Left cardiac atrium (tissue), 4 donors: ENCODE measurements at regions not wholly inside any gene's neighbourhood (a gene's known extent, or its start where the extent isn't known, plus 50 kb on each side); places are given as distances from the start of the nearest gene placed in this dataset.
"Not testable (repeated sequence)": the region's sequence is repeated elsewhere in the genome, so short reads cannot be mapped to it uniquely, and the experiment has no call there.

Source experiments
- ATAC-seq, 2 donors: fragments of 200-7000 bp; cut with Tn5 transposase; one replicate each; pipeline ENCODE4 v1.9.1; 2020; ENCODE audit warnings: mild to moderate bottlenecking in 2 of 2, moderate library complexity in 2 of 2
- DNase-seq: peaks from one replicate; pipeline ENCODE4 v3.0.0-alpha.2; 2020
- intact Hi-C, 2 donors: fragments of 100-400 bp; cut with DNase I; formaldehyde crosslinking; loops; one replicate each; pipeline versions ENCODE4 v1.14.1 to v1.15.1; 2022 to 2023
- donor health status: DM: no; HTN: yes; CAD: no.
- donor health status: DM: no; HTN: yes; CAD: no; lungs with severe emphysema.
- donor health status: DM: yes; HTN: yes; CAD: no.
- donor health status: Dilated cardiomyopathy.

- ATAC-seq (peak in 1 of 2 donors; percentile 33), DNase-seq (no peak)
- intact Hi-C loops, result loop anchor here in 1 of 2 donors (10.0 kb wide), 1 partner anchor 137 kb away; no protein-coding TSS in a partner anchor
Measured at GRCh38 chr9:13447843-13448422, 168.4 kb upstream of the MPDZ start.

DNA sequence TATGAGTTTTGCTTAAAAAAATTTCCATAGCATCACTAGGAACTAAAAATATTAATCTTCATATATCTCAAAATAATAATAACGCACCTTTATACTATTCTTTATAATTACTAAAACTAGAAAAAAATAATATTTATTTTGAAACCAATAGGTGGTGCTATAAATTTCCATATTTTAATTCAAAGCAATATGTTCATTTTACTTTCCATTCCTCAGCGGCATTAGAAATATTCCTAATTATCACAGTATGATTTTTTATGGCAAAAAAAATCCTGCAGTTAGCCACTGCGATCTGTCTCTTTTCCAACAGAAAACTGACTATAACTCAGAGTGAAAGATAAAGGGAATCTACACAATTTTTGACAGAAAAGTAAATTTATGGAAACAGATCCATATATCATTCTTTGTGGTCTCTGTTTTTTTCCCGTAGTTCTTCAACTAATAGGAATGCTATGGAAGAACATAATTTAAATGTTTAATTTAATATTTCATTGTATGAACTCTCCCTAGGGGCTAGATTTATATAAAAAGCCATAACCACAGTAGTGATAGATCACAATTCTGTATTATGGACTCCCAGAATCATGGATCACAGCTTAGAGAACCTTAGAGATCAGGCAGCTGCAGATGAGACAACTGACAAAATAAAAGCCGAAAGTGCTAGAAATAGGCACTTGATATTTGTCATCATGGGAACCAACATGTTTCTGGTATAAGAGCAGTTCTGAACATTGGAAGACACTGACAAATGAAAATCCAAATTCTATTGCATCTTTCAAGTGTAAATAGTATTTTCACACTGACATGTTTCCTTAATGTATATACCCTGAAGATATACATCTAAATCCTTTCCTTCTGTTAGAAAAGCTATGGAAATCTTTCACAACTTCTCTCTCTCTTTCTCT, 167.7 kb upstream of the MPDZ start:
- DNase-seq, result no peak
- ATAC-seq, result no peak
- intact Hi-C loops, result loop anchor here in 1 of 2 donors (10.0 kb wide), 1 partner anchor 138 kb away; no protein-coding TSS in a partner anchor

DNA sequence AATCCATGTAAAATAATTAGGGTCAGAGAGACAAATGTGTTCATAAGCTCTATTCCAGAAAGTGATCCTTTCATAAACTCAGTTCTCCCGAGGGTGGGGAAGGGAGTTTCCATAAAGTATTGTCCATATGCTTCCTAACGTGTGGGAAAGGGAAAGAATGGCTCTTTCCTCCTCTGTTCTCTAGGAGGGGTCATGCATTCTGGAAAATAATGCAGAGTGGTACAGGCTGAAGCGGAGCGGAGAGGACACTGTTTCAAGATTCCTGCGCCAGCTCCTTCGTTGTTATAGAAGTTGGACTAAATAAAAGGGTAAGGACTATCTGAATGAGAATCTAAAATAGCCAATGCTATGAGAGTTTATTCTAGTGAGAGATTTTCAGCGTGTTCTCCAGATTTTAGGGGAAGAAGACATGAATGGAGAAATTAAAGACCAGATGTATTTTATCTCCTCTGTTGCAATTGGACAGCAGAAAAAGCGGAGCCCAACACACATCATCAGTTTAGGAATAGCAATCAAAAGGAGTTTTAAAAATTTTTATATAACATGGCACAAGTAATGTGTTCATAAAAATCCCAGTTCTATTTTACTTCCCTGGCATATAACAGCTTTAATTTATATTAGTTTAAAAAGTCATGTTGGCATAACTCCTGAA, 166.9 kb upstream of the MPDZ start:
- intact Hi-C loops, result loop anchor here in 1 of 2 donors (10.0 kb wide), 1 partner anchor 138 kb away; no protein-coding TSS in a partner anchor
- no peak for DNase-seq
- ATAC-seq, result no peak

GRCh38 chr9:13445103-13445500, 165.6 kb upstream of the MPDZ start:
- DNase-seq, result no peak
- peak; percentile 48 to 57 for ATAC-seq
- intact Hi-C loops, result loop anchor here in 1 of 2 donors (10.0 kb wide), 1 partner anchor 140 kb away; no protein-coding TSS in a partner anchor

DNA sequence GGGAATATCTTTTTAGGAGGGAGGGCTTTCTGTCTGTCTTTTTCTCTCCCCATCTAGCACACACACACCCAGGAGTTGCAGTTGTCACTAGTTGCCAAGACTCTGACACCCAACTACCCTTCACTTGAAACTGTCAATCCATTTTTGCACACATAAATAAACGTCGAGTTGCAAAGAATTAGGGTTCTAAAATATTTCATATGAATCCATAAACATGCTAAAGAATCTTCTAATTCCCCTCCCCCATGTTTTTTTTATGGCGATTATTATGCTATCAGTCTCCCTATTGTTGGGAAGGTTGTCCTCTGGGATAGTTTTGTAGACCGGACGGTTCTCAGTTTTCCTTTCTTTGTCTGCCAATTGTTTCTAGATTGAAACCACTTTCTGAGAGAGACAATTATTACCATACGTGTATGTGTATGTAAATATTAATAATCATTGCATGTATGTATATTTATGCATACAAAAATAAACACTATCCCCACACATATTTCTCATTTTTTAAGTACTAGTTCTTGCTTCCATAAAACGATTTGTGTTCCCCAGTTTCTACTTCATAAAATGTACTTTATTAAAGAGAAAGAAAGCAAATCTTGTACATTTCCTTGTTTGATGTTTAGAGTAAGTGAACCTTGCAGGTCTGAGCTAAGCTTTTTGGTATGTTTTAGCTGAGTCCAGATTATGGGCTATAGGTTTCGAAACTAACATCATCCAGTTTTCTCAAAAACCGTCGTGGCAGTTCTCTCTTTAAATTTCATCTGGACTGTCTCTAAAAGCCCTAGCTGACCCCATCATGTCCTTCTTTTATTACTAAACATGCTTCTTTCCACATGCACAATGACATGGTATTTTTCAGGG, 165.0 kb upstream of the MPDZ start:
- intact Hi-C loops, result loop anchor here in 1 of 2 donors (5.0 to 10.0 kb wide), 2 partner anchors 140 to 908 kb away; no protein-coding TSS in a partner anchor
- peak in 1 of 2 donors; percentile 36 for ATAC-seq
- DNase-seq, result no peak

DNA sequence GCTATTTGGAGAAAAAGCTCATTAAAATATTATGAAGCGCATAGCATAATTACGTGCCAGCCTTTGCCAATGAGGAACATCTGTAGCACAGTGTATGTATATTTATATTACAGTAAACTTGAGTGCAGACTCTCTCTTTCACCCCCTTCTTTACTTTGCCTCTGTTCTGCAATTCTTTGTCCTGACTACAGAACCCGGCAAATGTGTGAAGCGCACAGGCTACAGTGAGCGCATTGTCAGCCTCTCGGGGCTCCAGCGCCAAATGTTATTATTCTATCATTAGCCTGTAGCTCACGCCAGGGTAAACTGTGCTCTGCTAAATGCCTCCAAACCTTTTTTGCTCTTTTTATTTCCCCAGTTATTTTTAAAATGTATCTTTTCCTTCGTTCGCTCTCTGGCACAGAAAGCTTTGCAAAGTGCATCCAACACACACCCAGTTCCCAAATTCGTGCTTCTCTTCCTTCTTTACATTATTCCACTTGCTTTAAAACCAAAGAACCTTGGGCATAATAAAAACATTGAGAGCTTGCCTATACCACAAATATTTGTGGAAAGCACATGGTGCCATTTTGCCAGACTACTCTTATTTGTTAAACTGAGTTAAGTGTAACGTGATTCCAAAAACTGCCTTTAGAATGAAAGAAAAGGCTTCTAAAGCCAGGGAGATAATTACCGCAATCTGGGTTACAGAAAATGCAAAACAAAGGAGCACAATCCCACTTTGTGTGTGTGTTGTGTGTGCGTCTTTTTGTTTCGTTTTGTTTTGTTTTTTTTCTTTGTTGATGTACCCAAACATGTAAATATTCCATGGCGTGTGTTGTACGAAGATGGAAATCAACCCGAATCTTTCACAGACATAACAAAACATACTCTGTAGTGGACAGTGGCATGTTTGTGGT, 164.1 kb upstream of the MPDZ start:
- intact Hi-C loops, result loop anchor here in 1 of 2 donors (5.0 to 10.0 kb wide), 2 partner anchors 141 to 909 kb away; no protein-coding TSS in a partner anchor
- DNase-seq (no peak), ATAC-seq (peak; percentile 56 to 58)

DNA sequence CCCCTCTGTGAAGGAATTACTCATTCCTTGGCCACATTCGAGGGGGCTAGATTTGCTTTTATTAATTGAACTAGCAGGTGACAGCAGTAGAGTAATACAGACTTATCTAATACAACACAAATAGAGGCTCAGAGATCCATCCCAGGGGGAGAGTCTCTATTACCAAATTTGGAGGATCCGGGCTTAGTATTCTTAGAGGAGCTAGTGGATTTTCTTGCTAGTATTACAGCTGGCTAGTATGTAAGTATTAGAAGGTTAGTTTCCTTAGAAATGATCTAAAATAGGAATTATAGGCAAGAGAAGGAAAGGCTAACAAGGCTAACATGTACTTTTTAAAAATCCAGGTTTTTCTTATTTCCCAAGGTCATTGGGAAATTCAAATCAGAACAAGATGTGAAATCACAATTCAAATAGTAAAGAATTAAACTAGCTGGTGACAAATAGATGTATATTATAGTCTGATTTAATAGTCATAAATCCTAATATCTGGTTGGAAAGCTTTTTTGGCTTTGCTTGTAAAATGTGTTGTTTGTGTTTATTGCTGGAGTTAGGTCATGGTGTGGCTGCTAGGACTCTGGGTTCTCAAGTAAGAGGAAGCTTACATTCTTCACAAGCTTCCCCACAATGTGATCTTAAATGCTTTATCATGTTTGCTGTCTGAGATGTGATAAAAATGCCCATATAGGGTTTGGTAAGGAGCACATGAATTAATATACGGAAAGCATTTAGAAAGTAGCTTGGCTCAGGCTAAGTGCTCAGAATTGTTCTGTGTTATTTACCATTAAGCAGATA, 160.4 kb upstream of the MPDZ start:
- DNase-seq, result no peak
- intact Hi-C loops, result loop anchor here in 1 of 2 donors (5.0 to 10.0 kb wide), 2 partner anchors 145 to 912 kb away; no protein-coding TSS in a partner anchor
- no peak for ATAC-seq

DNA sequence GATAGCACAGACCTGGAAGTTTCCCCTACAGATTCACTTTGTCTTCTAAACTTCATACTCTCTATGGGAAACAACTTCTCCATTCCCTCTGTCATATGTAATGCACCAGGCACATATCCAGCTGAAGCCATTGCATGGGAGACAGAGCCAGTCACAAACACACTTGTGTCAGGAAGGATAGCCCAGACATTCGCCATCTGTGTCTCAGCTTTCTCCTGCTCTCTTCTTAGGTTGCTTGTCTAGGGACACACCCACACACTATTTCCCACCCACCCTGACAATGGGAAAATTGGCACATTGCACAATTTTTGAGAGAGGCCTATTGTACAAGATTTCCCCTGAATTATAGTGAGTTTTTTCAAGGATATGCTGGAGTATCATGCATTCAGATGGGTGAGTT, 158.4 kb upstream of the MPDZ start:
- ATAC-seq, result peak in 1 of 2 donors; percentile 56
- DNase-seq, result no peak
- intact Hi-C loops, result no loop called here

GRCh38 chr9:13436591-13436990, 157.1 kb upstream of the MPDZ start:
- ATAC-seq (no peak), DNase-seq (no peak)
- intact Hi-C loops, result no loop called here

DNA sequence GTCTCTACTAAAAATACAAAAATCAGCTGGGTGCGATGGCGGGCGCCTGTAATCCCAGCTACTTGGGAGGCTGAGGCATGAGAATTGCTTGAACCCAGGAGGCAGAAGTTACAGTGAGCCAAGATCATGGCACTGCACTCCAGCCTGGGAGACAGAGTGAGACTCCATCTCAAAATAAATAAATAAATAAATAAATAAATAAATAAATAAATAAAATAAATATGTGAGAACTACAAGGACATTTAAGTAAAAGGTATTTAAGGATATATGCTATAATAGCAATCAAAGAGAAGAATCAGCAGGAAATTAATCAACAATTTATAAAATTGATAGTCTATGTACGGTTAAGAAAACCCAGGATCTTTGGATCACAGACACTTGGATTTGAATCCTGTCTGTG, 154.0 kb upstream of the MPDZ start:
- ATAC-seq, DNase-seq: not testable (repeated sequence)
- intact Hi-C loops, result loop anchor here in 1 of 2 donors (5.0 kb wide), 1 partner anchor 154 kb away; no protein-coding TSS in a partner anchor

GRCh38 chr9:13432904-13433303, 153.4 kb upstream of the MPDZ start:
- DNase-seq (no peak), ATAC-seq (no peak)
- intact Hi-C loops, result loop anchor here in 1 of 2 donors (5.0 kb wide), 1 partner anchor 154 kb away; no protein-coding TSS in a partner anchor

- intact Hi-C loops, result loop anchor here in 1 of 2 donors (5.0 kb wide), 1 partner anchor 156 kb away; no protein-coding TSS in a partner anchor
- ATAC-seq, result no peak
Measured at GRCh38 chr9:13431692-13432091, 152.2 kb upstream of the MPDZ start.

DNA sequence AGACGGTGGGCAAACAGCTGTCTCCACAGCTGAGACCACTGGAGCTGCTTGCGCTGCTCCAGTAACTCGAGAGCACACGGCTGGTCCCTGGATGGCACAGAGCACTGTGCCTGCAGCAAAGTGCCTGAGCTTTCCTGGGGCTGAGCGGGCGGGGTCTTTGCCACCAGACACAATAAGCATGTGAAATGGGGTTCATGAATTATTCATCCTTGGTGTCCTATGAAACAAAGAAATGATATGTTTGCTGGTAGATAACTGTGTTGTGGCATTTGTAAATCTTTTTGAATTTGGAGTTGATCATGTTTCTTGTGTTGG, 151.7 kb upstream of the MPDZ start:
- ATAC-seq (no peak), DNase-seq (no peak)
- intact Hi-C loops, result loop anchor here in 1 of 2 donors (5.0 kb wide), 1 partner anchor 156 kb away; no protein-coding TSS in a partner anchor

More at GRCh38 chr9:13431692-13432091, 152.2 kb upstream of the MPDZ start:
- DNase-seq, result no peak

DNA sequence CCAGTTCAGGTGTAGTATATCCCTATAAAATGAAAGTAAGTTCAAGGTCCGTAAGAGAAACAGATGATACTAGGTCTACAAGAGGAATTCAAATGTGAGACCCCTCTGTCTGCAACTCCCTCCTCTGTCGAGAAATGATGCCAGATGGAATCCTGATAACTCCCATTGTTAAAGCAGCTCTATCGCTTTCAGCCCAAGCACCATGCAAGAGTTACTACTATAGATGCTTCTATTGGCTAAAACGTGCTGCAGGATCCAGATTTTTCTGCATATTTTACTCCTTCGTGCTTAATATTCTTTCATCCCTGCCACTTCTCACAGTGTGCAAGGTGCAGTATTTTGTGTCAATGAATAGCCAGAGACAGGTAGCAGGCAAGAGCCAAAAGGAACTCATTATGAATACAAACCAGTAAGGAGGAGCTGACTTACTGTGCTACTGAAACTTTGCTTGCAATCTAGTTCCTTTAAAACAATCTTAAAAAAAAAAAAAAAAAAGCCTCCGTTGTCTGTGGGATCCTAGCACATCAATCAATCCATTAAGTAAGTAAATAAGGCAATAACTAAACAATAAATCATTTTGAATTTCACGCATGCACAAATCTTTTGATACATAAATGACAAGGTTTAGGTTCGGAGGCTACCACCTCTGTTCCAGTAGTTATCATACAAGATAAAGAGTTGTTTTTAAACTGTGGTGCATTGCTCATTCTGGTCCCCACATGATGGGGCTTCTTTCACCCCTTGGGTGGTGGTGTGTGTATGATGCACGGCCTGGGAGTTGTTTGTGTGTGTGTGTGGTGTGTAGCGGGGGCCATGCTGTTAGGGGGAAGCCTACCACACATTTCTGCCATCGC, 151.1 kb upstream of the MPDZ start:
- DNase-seq, result no peak
- no peak for ATAC-seq
- intact Hi-C loops, result loop anchor here in 1 of 2 donors (5.0 kb wide), 1 partner anchor 157 kb away; no protein-coding TSS in a partner anchor
